ENCODE measurements at regions not wholly inside any gene's neighbourhood (a gene's known extent, or its start where the extent isn't known, plus 50 kb on each side); places are given as distances from the start of the nearest gene placed in this dataset.

DNA sequence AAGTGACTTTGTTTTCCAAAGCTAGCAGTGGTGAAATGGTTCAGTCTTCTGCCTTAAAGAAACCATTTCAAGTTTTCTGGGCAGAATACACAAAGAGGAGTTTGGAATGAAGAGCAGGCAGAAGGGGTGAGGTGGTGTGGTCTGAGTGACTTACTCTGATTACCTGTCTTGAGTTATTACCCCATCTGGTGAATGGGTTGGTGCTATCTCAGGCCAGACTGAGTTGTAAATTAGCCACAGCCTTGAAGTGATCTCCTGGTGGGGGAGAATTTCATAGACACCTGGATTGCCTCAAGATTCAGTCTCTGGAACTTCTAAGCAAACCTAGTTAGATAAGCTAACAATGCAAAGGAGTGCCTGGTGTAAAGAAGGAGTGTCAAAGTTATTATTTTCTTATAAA lies 983.5 kb upstream of the NXPH2 start:
- Mint-ChIP-seq H3K4me1 (ENCODE audit: unreplicated experiment) (no peaks in the 10 kb centered on the region), H3K4me3 (ENCODE audit: unreplicated experiment) (no peak overlapping the region), H3K9me3 (ENCODE audit: unreplicated experiment) (peaks cover 4% of the 10 kb centered on the region), H3K27ac (ENCODE audit: unreplicated experiment) (no peak overlapping the region), H3K27me3 (ENCODE audit: unreplicated experiment) (peaks cover 11% of the 10 kb centered on the region), H3K36me3 (ENCODE audit: unreplicated experiment) (no peaks in the 10 kb centered on the region)
- no peak for TF ChIP-seq CTCF (IDR thresholded peaks at IDR 0.05)
- no peak for DNase-seq (ENCODE audit: extremely low spot score, unreplicated experiment)

GRCh38 chr2:139759000-139759505 lies 978.9 kb upstream of the NXPH2 start:
- no peak for TF ChIP-seq CTCF (IDR thresholded peaks at IDR 0.05)
- peaks cover 29% of the 10 kb centered on the region for H3K9me3 Mint-ChIP-seq (ENCODE audit: unreplicated experiment)
- H3K4me3 Mint-ChIP-seq (ENCODE audit: unreplicated experiment): no peak overlapping the region
- H3K27me3 Mint-ChIP-seq (ENCODE audit: unreplicated experiment): peaks cover 8% of the 10 kb centered on the region
- no peak for DNase-seq (ENCODE audit: extremely low spot score, unreplicated experiment)
- H3K4me1 Mint-ChIP-seq (ENCODE audit: unreplicated experiment): no peaks in the 10 kb centered on the region
- H3K27ac Mint-ChIP-seq (ENCODE audit: unreplicated experiment): no peak overlapping the region
- H3K36me3 Mint-ChIP-seq (ENCODE audit: unreplicated experiment): no peaks in the 10 kb centered on the region

- H3K27me3 Mint-ChIP-seq (ENCODE audit: unreplicated experiment): no peaks in the 10 kb centered on the region
- no peaks in the 10 kb centered on the region for H3K4me1 Mint-ChIP-seq (ENCODE audit: unreplicated experiment)
- TF ChIP-seq CTCF (IDR thresholded peaks at IDR 0.05): no peak
- peaks cover 20% of the 10 kb centered on the region for H3K9me3 Mint-ChIP-seq (ENCODE audit: unreplicated experiment)
- no peak overlapping the region for H3K4me3 Mint-ChIP-seq (ENCODE audit: unreplicated experiment)
- H3K27ac Mint-ChIP-seq (ENCODE audit: unreplicated experiment): no peak overlapping the region
- no peak for DNase-seq (ENCODE audit: extremely low spot score, unreplicated experiment)
- no peaks in the 10 kb centered on the region for H3K36me3 Mint-ChIP-seq (ENCODE audit: unreplicated experiment)
Measured at GRCh38 chr2:139746901-139747300, 966.7 kb upstream of the NXPH2 start.

DNA sequence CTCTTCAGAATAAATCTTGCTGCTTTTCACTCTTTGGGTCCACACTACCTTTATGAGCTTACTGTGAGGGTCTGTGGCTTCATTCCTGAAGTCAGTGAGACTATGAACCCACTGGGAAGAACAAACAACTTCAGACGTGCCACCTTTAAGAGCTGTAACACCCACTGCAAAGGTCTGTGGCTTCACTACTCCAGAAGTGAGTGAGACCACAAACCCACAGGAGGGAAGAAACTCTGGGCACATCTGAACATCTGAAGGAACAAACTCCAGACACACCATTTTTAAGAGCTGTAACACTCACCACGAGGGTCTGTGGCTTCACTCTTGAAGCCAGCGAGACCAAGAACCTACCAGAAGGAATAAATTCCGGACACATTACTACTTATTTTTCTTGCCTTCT lies 964.1 kb upstream of the NXPH2 start:
- Mint-ChIP-seq H3K4me3 (ENCODE audit: unreplicated experiment) (no peak overlapping the region), H3K27ac (ENCODE audit: unreplicated experiment) (no peak overlapping the region), H3K27me3 (ENCODE audit: unreplicated experiment) (no peaks in the 10 kb centered on the region), H3K4me1 (ENCODE audit: unreplicated experiment) (no peaks in the 10 kb centered on the region), H3K9me3 (ENCODE audit: unreplicated experiment) (peaks cover 11% of the 10 kb centered on the region), H3K36me3 (ENCODE audit: unreplicated experiment) (no peaks in the 10 kb centered on the region)
- no peak for DNase-seq (ENCODE audit: extremely low spot score, unreplicated experiment)
- TF ChIP-seq CTCF (IDR thresholded peaks at IDR 0.05): no peak

DNA sequence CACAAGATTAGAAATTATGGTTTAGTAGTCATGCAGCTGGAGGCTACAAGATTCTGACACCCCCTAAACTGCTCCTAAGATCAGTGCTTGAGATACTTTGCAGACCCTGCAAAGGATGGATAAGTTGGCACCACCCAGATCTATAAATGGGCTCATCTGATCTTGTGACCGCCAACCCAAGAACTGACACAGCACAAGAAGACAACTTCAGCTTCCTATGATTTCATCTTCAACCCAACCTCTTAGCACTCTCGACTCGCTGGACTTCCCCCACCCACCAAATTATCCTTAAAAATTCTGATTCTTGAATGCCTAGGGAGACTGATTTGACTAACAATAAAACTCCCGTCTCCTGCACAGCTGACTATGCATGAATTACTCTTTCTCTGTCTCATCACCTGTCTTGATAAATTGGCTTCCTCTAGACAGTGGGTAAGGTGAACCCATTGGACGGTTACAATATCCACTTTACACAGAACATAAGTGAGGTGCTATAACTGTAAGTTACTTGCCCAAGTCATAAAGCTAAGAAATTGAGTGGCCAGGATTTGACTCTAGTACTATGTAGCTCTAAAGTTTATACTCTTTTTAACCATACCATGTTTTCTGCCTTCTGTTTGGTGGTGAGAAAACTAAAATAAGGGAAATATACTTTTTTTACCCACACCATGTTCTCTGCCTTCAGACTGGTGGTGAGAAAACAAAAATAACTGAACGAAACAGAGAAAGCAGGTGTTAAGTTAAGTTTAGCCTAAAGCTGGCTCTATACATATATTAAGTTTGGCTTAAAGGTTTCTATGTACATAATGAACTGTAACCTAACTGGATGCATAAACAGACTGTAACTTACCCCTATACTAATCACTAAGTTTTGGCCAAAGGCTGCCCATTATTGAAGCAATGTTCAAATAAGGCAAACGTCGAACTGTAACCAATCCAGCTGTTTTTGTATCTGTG lies 962.3 kb upstream of the NXPH2 start:
- Mint-ChIP-seq H3K9me3 (ENCODE audit: unreplicated experiment) (peaks cover 11% of the 10 kb centered on the region), H3K4me3 (ENCODE audit: unreplicated experiment) (no peak overlapping the region), H3K27ac (ENCODE audit: unreplicated experiment) (no peak overlapping the region), H3K4me1 (ENCODE audit: unreplicated experiment) (no peaks in the 10 kb centered on the region), H3K36me3 (ENCODE audit: unreplicated experiment) (no peaks in the 10 kb centered on the region), H3K27me3 (ENCODE audit: unreplicated experiment) (peaks cover 1% of the 10 kb centered on the region)
- TF ChIP-seq CTCF (IDR thresholded peaks at IDR 0.05): no peak
- no peak for DNase-seq (ENCODE audit: extremely low spot score, unreplicated experiment)
